ENCODE measurements at regions not wholly inside any gene's neighbourhood (a gene's known extent, or its start where the extent isn't known, plus 50 kb on each side); places are given as distances from the start of the nearest gene placed in this dataset.
A peak's percentile ranks its signal among the peaks of the same experiment; 100 is the strongest.

DNA sequence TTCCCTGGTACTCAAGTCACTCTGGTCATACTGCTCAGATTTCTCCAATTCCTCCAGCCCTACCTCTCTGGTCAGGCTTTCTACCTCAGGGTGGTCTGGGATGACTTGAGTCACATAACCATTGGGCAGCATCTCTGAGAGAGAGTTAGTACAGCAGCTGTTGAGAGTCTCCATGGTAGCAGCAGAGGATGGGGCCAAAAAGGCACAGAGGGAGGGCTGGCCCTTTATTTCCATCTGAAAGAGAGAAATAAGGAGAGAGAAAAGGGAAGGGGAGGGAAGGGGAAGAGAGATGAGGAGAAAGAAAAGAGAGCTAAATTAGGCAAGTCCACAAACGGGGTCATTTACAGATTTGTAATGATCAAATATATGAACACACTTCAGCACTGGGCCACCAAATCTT, 149.1 kb upstream of the ARHGEF9 start:
- H3K27ac Mint-ChIP-seq = no peak overlapping the region
- H3K4me3 Mint-ChIP-seq = no peak overlapping the region
- H3K4me1 Mint-ChIP-seq (ENCODE audit: low read depth) = peaks cover 6% of the 10 kb centered on the region
- TF ChIP-seq, protein P1, sequence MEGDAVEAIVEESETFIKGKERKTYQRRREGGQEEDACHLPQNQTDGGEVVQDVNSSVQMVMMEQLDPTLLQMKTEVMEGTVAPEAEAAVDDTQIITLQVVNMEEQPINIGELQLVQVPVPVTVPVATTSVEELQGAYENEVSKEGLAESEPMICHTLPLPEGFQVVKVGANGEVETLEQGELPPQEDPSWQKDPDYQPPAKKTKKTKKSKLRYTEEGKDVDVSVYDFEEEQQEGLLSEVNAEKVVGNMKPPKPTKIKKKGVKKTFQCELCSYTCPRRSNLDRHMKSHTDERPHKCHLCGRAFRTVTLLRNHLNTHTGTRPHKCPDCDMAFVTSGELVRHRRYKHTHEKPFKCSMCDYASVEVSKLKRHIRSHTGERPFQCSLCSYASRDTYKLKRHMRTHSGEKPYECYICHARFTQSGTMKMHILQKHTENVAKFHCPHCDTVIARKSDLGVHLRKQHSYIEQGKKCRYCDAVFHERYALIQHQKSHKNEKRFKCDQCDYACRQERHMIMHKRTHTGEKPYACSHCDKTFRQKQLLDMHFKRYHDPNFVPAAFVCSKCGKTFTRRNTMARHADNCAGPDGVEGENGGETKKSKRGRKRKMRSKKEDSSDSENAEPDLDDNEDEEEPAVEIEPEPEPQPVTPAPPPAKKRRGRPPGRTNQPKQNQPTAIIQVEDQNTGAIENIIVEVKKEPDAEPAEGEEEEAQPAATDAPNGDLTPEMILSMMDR (IDR thresholded peaks at IDR 0.05) = no peak
- no peak for DNase-seq
- H3K36me3 Mint-ChIP-seq (ENCODE audit: low read depth) = no peaks in the 10 kb centered on the region
- no peaks in the 10 kb centered on the region for H3K9me3 Mint-ChIP-seq
- peaks cover 6% of the 10 kb centered on the region for H3K27me3 Mint-ChIP-seq (ENCODE audit: insufficient read depth)

GRCh38 chrX:63932907-63933306, 147.9 kb upstream of the ARHGEF9 start:
- H3K27ac Mint-ChIP-seq = no peak overlapping the region

GRCh38 chrX:63932006-63932405, 147.0 kb upstream of the ARHGEF9 start:
- DNase-seq = peak; percentile 9
- Mint-ChIP-seq H3K27me3 (ENCODE audit: insufficient read depth) (peaks cover 2% of the 10 kb centered on the region; the same call in 1 of the 2 replicates), H3K4me3 (no peak overlapping the region), H3K27ac (no peak overlapping the region), H3K36me3 (ENCODE audit: low read depth) (no peaks in the 10 kb centered on the region), H3K4me1 (ENCODE audit: low read depth) (peaks cover 15% of the 10 kb centered on the region), H3K9me3 (no peaks in the 10 kb centered on the region)
- TF ChIP-seq, protein P1 (IDR thresholded peaks at IDR 0.05) = peak; percentile 35; the same call in 1 of the 2 replicates

More at GRCh38 chrX:63932907-63933306, 147.9 kb upstream of the ARHGEF9 start:
- H3K27me3 Mint-ChIP-seq (ENCODE audit: insufficient read depth) = peaks cover 2% of the 10 kb centered on the region; the same call in 1 of the 2 replicates
- no peak overlapping the region for H3K4me3 Mint-ChIP-seq
- no peak for DNase-seq
- peaks cover 15% of the 10 kb centered on the region for H3K4me1 Mint-ChIP-seq (ENCODE audit: low read depth)
- TF ChIP-seq, protein P1 (IDR thresholded peaks at IDR 0.05) = no peak
- no peaks in the 10 kb centered on the region for H3K9me3 Mint-ChIP-seq
- no peaks in the 10 kb centered on the region for H3K36me3 Mint-ChIP-seq (ENCODE audit: low read depth)

GRCh38 chrX:63930140-63930539, 145.1 kb upstream of the ARHGEF9 start:
- Mint-ChIP-seq H3K27me3 (ENCODE audit: insufficient read depth) (no peaks in the 10 kb centered on the region), H3K36me3 (ENCODE audit: low read depth) (no peaks in the 10 kb centered on the region), H3K4me3 (no peak overlapping the region), H3K9me3 (no peaks in the 10 kb centered on the region), H3K27ac (no peak overlapping the region; the same call in 1 of the 2 replicates), H3K4me1 (ENCODE audit: low read depth) (peaks cover 15% of the 10 kb centered on the region)
- TF ChIP-seq, protein P1 (IDR thresholded peaks at IDR 0.05) = peak; percentile 73
- peak; percentile 17 for DNase-seq

- H3K36me3 Mint-ChIP-seq (ENCODE audit: low read depth) = no peaks in the 10 kb centered on the region
- H3K4me3 Mint-ChIP-seq = no peak overlapping the region
- H3K9me3 Mint-ChIP-seq = no peaks in the 10 kb centered on the region
- H3K4me1 Mint-ChIP-seq (ENCODE audit: low read depth) = peaks cover 17% of the 10 kb centered on the region
- no peak for DNase-seq
- no peaks in the 10 kb centered on the region for H3K27me3 Mint-ChIP-seq (ENCODE audit: insufficient read depth)
- no peak overlapping the region; the same call in 1 of the 2 replicates for H3K27ac Mint-ChIP-seq
- TF ChIP-seq, protein P1 (IDR thresholded peaks at IDR 0.05) = no peak
Measured at GRCh38 chrX:63929608-63930007, 144.6 kb upstream of the ARHGEF9 start.

- TF ChIP-seq, protein P1 (IDR thresholded peaks at IDR 0.05) = no peak
- no peaks in the 10 kb centered on the region for H3K36me3 Mint-ChIP-seq (ENCODE audit: low read depth)
- H3K4me1 Mint-ChIP-seq (ENCODE audit: low read depth) = peaks cover 20% of the 10 kb centered on the region
- no peaks in the 10 kb centered on the region for H3K9me3 Mint-ChIP-seq
- H3K4me3 Mint-ChIP-seq = no peak overlapping the region
- H3K27me3 Mint-ChIP-seq (ENCODE audit: insufficient read depth) = no peaks in the 10 kb centered on the region
- no peak for DNase-seq
- no peak overlapping the region for H3K27ac Mint-ChIP-seq
Measured at GRCh38 chrX:63927848-63928247, 142.8 kb upstream of the ARHGEF9 start.

Data from HFFc6 (cell line).